Stomach smooth muscle (tissue), 2 donors: ENCODE measurements at regions not wholly inside any gene's neighbourhood (a gene's known extent, or its start where the extent isn't known, plus 50 kb on each side); places are given as distances from the start of the nearest gene placed in this dataset.

ENCODE experiments used
- H3K27ac ChIP-seq: one replicate; pipeline ENCODE4 v1.7.0; 2013; ENCODE audit warnings: mild to moderate bottlenecking, low read length, inconsistent platforms
- H3K27me3 ChIP-seq, 2 donors: one replicate each; pipeline ENCODE4 v1.7.0; 2013; ENCODE audit warnings: low read length in 2 of 2; ENCODE audit not compliant: insufficient read depth in 2 of 2, control insufficient read depth in 1 of 2
- H3K36me3 ChIP-seq, 2 donors: one replicate each; pipeline ENCODE4 v1.7.0; 2013; ENCODE audit warnings: low read length in 2 of 2; ENCODE audit not compliant: control insufficient read depth in 2 of 2, insufficient read depth in 2 of 2
- H3K4me1 ChIP-seq: one replicate; pipeline ENCODE4 v1.7.0; 2013; ENCODE audit warnings: low read length; ENCODE audit not compliant: control insufficient read depth, insufficient read depth
- H3K4me3 ChIP-seq, 2 donors: one replicate each; pipeline ENCODE4 v1.7.0; 2013; ENCODE audit warnings: low read length in 2 of 2
- H3K9ac ChIP-seq, 2 donors: one replicate each; pipeline ENCODE4 v1.7.0; 2013; ENCODE audit warnings: low read length in 2 of 2, mild to moderate bottlenecking in 1 of 2
- H3K9me3 ChIP-seq, 2 donors: one replicate each; pipeline ENCODE4 v1.7.0; 2013; ENCODE audit warnings: low read length in 2 of 2; ENCODE audit not compliant: control insufficient read depth in 2 of 2
- donor health status: healthy.
- donor health status: Pancreatic carcinoma.

GRCh38 chr12:126907900-126908764 is 1358.8 kb upstream of the TMEM132C start:
- no peak overlapping the region for H3K27ac ChIP-seq
- no peaks in the 10 kb centered on the region for H3K36me3 ChIP-seq
- H3K4me3 ChIP-seq: no peak overlapping the region
- no peaks in the 10 kb centered on the region for H3K27me3 ChIP-seq
- H3K4me1 ChIP-seq: no peaks in the 10 kb centered on the region
- H3K9me3 ChIP-seq: no peaks in the 10 kb centered on the region
- H3K9ac ChIP-seq: no peak overlapping the region

GRCh38 chr12:126908765-126909142 is 1358.2 kb upstream of the TMEM132C start:
- Histone ChIP-seq H3K9ac (no peak overlapping the region), H3K9me3 (no peaks in the 10 kb centered on the region), H3K27me3 (no peaks in the 10 kb centered on the region), H3K4me1 (no peaks in the 10 kb centered on the region), H3K36me3 (no peaks in the 10 kb centered on the region), H3K27ac (no peak overlapping the region), H3K4me3 (no peak overlapping the region)

DNA sequence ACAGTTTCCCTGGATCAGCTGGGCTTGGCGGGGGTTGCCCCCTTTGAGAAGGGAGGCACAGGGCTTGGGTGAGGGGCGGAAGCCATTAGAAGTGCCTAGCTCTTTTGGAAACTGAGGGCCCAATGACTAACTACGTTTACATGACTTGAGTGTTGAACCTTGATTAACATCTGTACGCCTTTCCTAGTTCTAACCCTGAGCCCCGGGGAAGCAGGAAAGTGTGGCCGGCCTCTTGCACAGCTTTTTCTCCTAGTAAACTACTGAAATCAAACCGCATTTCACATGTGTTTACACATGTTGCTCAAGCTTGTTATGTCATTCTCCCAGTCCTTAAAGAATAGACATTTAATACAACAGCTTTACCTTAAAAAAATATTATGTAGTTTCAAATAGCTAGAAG is 1356.4 kb upstream of the TMEM132C start:
- no peaks in the 10 kb centered on the region for H3K9me3 ChIP-seq
- no peaks in the 10 kb centered on the region for H3K4me1 ChIP-seq
- H3K4me3 ChIP-seq: no peak overlapping the region
- no peaks in the 10 kb centered on the region for H3K36me3 ChIP-seq
- no peak overlapping the region for H3K9ac ChIP-seq
- H3K27me3 ChIP-seq: no peaks in the 10 kb centered on the region
- no peak overlapping the region for H3K27ac ChIP-seq

DNA sequence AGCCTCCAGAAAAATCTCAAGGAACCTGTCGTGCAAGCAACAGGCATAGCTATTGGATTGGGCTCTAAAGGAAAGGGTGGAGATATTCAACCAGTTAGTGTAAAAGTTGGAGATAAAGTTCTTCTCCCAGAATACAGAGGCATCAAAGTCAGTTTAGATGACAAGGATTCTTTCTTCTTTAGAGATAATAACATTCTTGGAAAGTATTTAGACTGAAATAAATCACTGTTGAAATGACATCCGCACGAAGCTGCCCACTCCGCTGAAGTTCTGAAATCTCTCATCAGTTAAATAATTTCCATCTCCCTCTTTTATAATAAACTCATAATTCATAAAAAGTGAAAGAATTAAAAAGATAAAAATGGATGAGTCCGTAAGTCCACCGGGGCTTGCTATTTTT is 1354.9 kb upstream of the TMEM132C start:
- Histone ChIP-seq H3K4me1 (no peaks in the 10 kb centered on the region), H3K27me3 (no peaks in the 10 kb centered on the region), H3K27ac (no peak overlapping the region), H3K4me3 (no peak overlapping the region), H3K36me3 (no peaks in the 10 kb centered on the region), H3K9ac (no peak overlapping the region), H3K9me3 (no peaks in the 10 kb centered on the region)

GRCh38 chr12:126914170-126914793 is 1352.7 kb upstream of the TMEM132C start:
- Histone ChIP-seq H3K27me3 (no peaks in the 10 kb centered on the region), H3K4me3 (no peak overlapping the region), H3K27ac (no peak overlapping the region), H3K9ac (no peak overlapping the region), H3K9me3 (no peaks in the 10 kb centered on the region), H3K4me1 (no peaks in the 10 kb centered on the region), H3K36me3 (no peaks in the 10 kb centered on the region)

DNA sequence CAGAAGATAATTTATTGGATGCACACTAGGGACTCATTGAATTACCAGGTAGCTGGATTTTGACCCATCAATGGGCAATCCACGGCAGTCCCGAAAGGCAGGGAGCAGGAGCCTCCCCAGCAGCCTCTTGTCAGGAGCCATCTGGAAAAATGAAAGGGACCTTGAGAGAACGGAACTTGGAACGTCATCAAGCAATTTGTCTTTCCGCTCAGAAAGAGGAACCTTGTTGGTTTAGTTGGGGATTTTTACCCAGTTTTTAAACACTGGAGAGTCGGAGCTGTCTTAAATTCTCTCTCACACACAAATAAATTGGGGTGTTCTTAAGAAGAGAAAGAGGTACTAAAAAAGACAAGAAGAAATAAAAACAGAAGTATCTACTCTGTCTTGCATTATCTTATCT is 1351.7 kb upstream of the TMEM132C start:
- no peak overlapping the region for H3K9ac ChIP-seq
- H3K36me3 ChIP-seq: no peaks in the 10 kb centered on the region
- H3K9me3 ChIP-seq: no peaks in the 10 kb centered on the region

GRCh38 chr12:126926023-126926594 is 1340.9 kb upstream of the TMEM132C start:
- Histone ChIP-seq H3K4me1 (no peaks in the 10 kb centered on the region), H3K4me3 (no peak overlapping the region), H3K27ac (no peak overlapping the region), H3K36me3 (no peaks in the 10 kb centered on the region), H3K9ac (no peak overlapping the region), H3K9me3 (no peaks in the 10 kb centered on the region), H3K27me3 (no peaks in the 10 kb centered on the region)

More for the DNA sequence above, 1351.7 kb upstream of the TMEM132C start:
- Histone ChIP-seq H3K27me3 (no peaks in the 10 kb centered on the region), H3K27ac (no peak overlapping the region), H3K4me3 (no peak overlapping the region), H3K4me1 (no peaks in the 10 kb centered on the region)

DNA sequence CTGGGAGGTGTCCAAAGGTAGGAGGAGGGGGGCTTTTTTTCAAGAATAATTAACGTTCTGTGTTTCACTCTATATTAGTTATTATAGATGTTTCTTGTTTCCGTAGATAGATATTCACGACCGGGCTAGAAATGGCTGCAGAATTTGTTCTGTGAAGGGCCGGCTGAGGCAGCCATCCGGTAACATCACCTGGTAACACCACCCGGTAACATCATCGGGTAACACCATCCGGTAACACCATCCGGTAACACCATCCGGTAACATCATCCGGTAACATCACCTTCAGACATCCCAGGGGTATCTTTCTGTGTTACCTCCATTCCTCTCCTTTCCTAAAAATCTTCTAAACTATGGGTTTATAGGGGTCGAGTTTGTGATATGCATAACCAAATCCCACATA is 1336.7 kb upstream of the TMEM132C start:
- Histone ChIP-seq H3K36me3 (no peaks in the 10 kb centered on the region), H3K9me3 (no peaks in the 10 kb centered on the region), H3K9ac (no peak overlapping the region), H3K27ac (no peak overlapping the region), H3K4me1 (no peaks in the 10 kb centered on the region), H3K4me3 (no peak overlapping the region), H3K27me3 (no peaks in the 10 kb centered on the region)

DNA sequence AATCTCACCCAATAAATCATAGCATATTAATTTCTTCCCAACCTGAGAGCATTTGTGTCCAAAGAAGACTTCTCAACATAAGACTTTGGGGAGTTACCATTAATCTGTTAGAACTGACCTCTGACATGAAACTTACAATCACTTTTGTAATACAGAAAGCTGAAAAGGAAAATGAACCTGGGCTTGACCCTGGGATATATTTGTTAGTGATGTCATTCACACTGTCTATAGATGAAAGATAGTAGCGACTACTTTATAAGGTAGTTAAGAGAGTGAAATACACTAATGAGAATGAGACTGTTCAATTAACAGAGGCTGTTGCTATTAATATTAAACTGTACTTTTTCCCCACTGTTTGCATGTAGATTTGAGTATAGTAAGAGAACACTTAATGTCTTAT is 1334.8 kb upstream of the TMEM132C start:
- no peak overlapping the region for H3K4me3 ChIP-seq
- peaks cover 6% of the 10 kb centered on the region for H3K4me1 ChIP-seq
- H3K9ac ChIP-seq: no peak overlapping the region
- H3K36me3 ChIP-seq: no peaks in the 10 kb centered on the region
- H3K9me3 ChIP-seq: no peaks in the 10 kb centered on the region
- H3K27ac ChIP-seq: no peak overlapping the region
- H3K27me3 ChIP-seq: no peaks in the 10 kb centered on the region

- Histone ChIP-seq H3K4me3 (no peak overlapping the region), H3K27ac (no peak overlapping the region), H3K36me3 (no peaks in the 10 kb centered on the region), H3K9me3 (no peaks in the 10 kb centered on the region), H3K27me3 (no peaks in the 10 kb centered on the region), H3K4me1 (peaks cover 6% of the 10 kb centered on the region), H3K9ac (no peak overlapping the region)
These were observed 1331.5 kb upstream of the TMEM132C start for GRCh38 chr12:126935435-126935834.
